Erythroblast (primary cell): ENCODE measurements at regions not wholly inside any gene's neighbourhood (a gene's known extent, or its start where the extent isn't known, plus 50 kb on each side); places are given as distances from the start of the nearest gene placed in this dataset.

Source experiments
- GATA1 ChIP-seq: IDR thresholded peaks from 2 replicates; pipeline ENCODE4 v1.6.1; 2011; ENCODE audit warnings: low read depth, mild to moderate bottlenecking, control low read depth, low read length, moderate library complexity
- POLR2A ChIP-seq: IDR thresholded peaks from 2 replicates; pipeline ENCODE4 v1.6.1; 2011; ENCODE audit warnings: mild to moderate bottlenecking, low read length

DNA sequence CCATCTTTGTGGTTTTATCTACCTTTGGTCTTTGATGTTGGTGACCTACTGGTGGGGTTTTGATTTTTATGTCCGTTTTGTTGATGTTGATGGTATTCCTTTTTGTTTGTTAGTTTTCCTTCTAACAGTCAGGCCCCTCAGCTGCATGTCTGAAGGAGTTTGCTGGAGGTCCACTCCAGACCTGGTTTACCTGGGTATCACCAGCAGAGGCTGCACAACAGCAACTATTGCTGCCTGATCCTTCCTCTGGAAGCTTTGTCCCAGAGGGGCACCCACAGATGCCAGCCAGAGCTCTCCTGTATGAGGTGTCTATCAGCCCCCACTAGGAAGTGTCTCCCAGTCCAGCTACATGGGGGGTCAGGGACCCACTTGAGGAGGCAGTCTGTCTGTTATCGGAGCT lies 199.3 kb upstream of the WDFY3 start:
- TF ChIP-seq POLR2A: no peak
- no peak for TF ChIP-seq GATA1
